DMS 273 (cell line): ENCODE measurements at regions not wholly inside any gene's neighbourhood (a gene's known extent, or its start where the extent isn't known, plus 50 kb on each side); places are given as distances from the start of the nearest gene placed in this dataset.

Experiments used
- DNase-seq: peaks from one replicate; lab custom pipeline; 2025; ENCODE audit not compliant: unreplicated experiment; lab: John Stamatoyannopoulos, UW

DNA sequence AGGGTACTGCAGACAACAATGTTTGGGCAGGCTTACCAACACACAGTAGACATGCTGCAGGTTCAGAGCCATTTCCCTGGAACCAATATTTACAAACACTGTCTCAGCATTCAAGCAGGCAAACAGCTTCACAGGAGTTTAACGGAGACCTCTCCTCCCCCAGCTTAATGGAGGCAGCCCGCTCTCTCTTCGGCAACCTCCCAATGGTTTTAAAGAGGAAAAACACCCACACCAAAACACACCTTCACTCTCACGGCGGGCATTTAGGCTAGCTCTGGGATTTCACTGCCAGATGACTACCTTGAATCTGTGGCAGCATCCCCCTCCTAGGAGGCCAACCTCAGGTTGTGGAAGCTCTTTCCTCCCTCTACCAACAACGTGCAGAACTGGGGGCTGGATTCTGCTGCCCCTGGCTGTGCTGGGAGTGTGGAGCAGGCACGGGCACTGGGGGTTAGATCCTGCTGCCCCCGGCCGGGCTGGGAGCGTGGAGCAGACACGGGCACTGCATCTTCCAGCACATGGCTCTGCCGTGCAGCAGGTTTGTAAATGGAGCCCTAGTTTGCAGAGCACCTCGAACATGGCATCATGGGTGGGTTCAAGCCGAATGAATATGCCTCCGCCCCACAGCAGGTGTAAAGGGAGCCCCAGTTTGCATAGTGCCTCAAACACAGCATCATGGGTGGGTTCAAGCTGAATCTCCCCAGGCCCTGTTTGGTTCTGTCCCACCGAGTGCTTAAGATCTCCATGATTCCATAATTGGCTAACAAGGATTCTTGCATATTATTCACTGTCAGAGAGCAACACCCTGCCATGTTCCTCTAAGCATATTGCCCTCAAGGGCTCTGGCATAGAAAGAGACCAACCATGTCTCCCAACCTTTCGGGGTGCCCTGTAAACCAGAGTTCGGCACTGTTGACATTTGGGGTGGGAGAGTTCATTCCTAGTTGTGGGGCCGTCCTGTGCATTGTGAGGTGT lies 86.4 kb downstream of the RBFOX3 start:
- DNase-seq: no peak

GRCh38 chr17:79522414-79522813 lies 88.4 kb downstream of the RBFOX3 start:
- DNase-seq: no peak

DNA sequence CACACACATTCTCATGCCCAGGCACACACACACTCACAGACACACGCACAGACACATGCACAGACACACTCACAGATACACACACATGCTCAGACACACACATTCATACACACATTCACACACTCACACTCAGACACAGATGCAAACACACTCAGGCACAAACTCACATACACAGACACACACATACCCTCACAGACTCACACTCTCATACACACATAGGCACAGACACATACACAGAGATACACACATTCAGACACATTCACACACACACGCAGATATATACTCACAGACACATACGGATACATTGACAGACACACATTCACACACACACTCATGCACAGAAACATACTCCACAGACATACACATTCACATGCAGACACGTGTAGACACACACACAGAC lies 89.6 kb downstream of the RBFOX3 start:
- DNase-seq: no peak

DNA sequence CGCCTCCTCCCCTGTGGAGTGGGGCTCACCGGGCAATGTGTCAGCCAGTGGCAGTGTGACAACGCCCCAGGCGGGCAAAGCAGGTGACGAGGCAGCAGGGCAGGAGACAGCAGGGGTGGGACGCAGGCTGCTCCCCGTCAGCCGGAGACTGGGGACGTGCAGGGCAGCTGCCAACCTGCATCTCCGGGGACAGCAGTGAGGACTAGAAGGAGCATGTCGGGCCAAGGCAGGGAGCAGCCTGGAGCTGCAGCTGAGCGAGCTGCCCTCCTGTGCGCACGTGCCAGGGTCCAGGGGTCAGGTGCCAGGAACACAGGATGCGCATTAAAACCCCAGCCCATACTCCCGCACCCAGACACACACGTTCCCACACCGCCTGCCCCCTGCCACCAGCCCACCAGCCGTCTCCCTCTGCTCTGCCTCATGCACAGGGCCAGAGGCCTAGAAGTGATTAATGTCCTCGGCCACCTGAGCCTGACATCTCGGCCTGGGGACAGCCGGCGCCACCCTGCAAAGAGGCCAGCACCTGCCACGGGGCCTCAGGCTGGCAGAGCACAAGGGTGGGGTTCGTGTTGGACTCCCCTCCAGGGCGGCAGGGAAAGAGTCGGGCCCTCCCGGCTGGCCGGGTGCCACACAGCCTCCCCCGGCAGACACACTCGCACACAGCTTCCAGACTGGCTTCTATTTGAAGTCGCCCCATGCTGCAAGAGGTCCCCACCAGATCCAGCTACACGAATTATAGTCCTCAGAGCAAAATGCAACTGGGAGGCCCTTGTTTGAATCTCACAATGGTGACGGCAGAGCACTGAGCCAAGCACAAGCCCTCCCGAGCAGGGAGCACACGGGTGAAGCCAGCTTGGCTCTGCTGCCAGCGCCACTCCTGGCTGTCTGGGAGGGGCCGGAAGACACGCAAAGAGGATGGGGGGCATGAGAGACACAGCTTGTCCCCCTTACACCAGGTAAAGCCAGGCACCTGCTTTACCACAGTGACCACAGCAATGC lies 90.4 kb downstream of the RBFOX3 start:
- DNase-seq: peak; percentile 25

DNA sequence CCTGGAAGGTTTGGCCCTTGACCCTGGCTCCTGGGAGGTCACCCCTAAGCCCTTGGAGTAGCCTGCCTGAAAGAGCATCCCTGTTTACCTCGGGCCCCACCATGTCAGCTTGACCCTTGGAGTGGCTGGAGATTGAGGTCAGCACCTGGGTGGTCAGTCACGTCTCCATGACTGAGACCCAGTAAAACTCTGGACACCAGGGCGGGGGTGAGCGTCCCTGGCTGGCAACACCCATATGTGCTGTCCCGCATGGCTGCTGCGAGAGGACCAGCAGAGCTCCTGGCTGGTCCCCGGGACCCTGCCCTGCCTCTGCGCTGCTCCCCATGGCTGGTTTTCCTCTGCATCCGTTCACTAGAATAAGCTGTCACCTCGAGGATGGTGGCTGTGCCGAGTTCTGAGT lies 91.2 kb downstream of the RBFOX3 start:
- no peak for DNase-seq

- peak; percentile 22 for DNase-seq
Measured at GRCh38 chr17:79518585-79519523, 92.0 kb downstream of the RBFOX3 start.

DNA sequence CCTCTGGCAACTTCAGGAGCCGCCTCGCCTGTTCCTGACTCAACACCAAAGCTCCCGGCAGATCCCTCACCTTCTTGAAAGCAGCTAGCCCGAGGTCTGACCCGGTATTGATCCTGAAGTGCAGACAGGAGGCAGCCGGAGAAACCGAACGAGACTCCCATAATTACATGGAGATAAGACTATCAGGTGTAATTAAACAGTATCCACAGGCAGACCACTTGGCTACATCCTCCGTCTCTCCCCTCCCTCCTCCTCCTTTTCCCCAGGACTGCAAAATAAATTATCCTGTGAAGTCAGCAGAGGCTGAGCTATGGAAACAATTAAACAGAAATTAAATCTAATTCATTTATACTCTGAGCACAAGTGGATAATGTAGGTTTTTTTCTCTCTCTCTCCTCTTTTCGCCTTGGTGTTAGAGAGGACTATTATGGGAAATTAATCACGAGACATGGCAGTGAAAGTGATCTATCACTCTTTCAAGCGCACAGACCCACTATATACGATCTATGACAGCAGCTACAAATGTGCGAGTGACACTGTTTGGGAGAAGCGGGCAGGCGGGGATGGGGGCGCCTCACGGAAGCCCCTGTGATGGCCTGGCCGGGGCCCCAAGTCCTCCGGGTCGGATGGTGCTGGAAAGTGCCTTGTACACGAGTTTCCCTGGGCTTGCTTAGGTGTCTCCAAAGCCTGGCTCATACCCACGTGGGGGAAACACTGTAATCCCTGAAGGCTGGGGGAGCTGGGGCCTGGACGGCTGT lies 92.8 kb downstream of the RBFOX3 start:
- DNase-seq: no peak

- peak; percentile 49 for DNase-seq
Measured at GRCh38 chr17:79515646-79516571, 94.9 kb downstream of the RBFOX3 start.

GRCh38 chr17:79515110-79515509 lies 95.7 kb downstream of the RBFOX3 start:
- no peak for DNase-seq

- no peak for DNase-seq
Measured at GRCh38 chr17:79513820-79514535, 96.9 kb downstream of the RBFOX3 start.

GRCh38 chr17:79513206-79513605 lies 97.6 kb downstream of the RBFOX3 start:
- no peak for DNase-seq

DNA sequence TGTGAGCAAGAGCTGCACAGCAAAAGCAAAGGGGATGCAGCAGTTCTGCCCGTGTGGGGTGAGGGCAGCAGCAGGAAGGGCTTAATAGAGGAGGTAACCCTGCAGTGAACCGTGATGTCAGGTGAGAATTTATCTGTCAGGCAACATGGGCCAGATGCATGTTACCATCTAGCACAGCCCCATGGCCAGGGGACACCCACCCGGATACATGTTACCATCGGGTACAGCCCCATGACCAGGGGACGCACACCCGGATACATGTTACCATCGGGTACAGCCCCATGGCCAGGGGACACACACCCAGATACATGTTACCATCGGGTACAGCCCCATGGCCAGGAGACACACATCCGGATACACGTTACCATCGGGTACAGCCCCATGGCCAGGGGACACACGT lies 99.4 kb downstream of the RBFOX3 start:
- DNase-seq: no peak

GRCh38 chr17:79510071-79510470 lies 100.8 kb downstream of the RBFOX3 start:
- no peak for DNase-seq

GRCh38 chr17:79509490-79509889 lies 101.4 kb downstream of the RBFOX3 start:
- DNase-seq: no peak

DNA sequence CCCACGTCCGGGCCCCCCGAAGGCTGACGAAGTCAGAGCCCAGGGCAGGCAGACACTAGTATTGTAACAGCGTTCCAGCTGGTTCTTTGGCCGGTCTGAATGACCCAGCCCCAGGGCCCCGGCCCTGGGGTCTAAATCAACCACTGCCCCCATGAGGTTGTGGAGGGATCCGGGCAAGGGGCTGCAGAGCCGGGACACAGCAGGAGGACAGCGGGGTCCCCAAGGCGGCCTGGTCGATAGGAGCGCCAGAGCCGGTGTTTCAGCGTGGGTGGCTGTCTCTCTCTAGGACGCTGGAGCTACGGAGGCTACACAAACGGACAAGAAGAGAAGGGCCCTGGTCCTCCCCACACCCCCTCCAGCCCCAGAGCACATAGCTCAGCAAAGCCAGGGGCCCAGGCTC lies 101.8 kb downstream of the RBFOX3 start:
- DNase-seq: no peak

- no peak for DNase-seq
Measured at GRCh38 chr17:79508291-79508716, 102.5 kb downstream of the RBFOX3 start.

- no peak for DNase-seq
Measured at GRCh38 chr17:79506955-79507354, 103.9 kb downstream of the RBFOX3 start.
